NB4 (cell line): ENCODE measurements at regions not wholly inside any gene's neighbourhood (a gene's known extent, or its start where the extent isn't known, plus 50 kb on each side); places are given as distances from the start of the nearest gene placed in this dataset.

Experiments
- POLR2A ChIP-seq: IDR thresholded peaks from 2 replicates; pipeline ENCODE4 v1.6.1; 2011; ENCODE audit warnings: mild to moderate bottlenecking; ENCODE audit not compliant: insufficient read length; ENCODE audit errors: extremely low read depth
- TF ChIP-seq, protein P1 (sequence below): IDR thresholded peaks from 2 replicates; pipeline ENCODE4 v1.6.1; 2011; ENCODE audit warnings: low read depth, low read length
- TF ChIP-seq, protein P2 (sequence below): IDR thresholded peaks from one replicate; pipeline ENCODE4 v1.5.1; 2012; ENCODE audit warnings: low read depth, low read length

DNA sequence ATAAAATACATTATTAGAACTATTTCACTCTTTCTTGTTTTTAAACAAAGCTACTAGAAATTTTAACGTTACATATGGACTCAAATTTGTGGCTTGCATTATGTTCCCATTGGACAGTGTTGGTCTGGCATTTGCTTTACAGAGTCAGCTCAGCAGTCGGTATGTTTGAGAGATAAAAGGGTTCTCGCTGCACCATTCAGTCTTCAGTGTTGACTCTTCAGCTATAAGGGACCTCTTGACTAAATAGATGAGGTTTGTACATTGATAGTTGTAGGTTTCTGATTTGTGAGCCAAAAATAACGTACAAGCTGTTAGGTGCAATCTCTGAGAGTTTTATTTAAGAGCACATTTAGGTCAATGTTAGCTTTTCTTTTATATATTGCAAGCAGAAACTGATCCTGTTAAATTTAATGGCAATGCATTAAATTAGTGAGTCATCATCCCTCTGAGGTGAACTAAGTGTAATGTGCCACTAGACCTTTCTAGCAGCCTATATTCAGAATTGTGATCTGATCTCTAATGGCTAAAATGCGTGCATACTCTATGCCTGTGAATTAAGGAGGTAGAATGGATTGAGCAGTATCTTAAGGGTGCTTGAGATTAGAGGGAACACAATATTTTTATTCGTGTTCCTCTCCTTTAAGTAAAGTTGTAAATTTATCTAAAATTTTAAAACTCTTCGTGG lies 485.6 kb upstream of the SYNCRIP start:
- TF ChIP-seq, protein P1, sequence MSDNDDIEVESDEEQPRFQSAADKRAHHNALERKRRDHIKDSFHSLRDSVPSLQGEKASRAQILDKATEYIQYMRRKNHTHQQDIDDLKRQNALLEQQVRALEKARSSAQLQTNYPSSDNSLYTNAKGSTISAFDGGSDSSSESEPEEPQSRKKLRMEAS, result no peak
- TF ChIP-seq POLR2A, result no peak
- TF ChIP-seq, protein P2, sequence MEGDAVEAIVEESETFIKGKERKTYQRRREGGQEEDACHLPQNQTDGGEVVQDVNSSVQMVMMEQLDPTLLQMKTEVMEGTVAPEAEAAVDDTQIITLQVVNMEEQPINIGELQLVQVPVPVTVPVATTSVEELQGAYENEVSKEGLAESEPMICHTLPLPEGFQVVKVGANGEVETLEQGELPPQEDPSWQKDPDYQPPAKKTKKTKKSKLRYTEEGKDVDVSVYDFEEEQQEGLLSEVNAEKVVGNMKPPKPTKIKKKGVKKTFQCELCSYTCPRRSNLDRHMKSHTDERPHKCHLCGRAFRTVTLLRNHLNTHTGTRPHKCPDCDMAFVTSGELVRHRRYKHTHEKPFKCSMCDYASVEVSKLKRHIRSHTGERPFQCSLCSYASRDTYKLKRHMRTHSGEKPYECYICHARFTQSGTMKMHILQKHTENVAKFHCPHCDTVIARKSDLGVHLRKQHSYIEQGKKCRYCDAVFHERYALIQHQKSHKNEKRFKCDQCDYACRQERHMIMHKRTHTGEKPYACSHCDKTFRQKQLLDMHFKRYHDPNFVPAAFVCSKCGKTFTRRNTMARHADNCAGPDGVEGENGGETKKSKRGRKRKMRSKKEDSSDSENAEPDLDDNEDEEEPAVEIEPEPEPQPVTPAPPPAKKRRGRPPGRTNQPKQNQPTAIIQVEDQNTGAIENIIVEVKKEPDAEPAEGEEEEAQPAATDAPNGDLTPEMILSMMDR, result no peak
